ENCODE measurements at regions not wholly inside any gene's neighbourhood (a gene's known extent, or its start where the extent isn't known, plus 50 kb on each side); places are given as distances from the start of the nearest gene placed in this dataset.

GRCh38 chr6:25142506-25142905, 136.7 kb upstream of the CARMIL1 start:
- DNase-seq (ENCODE audit: insufficient read length, low spot score, missing footprints): no peak

GRCh38 chr6:25144919-25145318, 134.3 kb upstream of the CARMIL1 start:
- Histone ChIP-seq H3K27ac (ENCODE audit: low read depth, low read length) (no peak overlapping the region), H3K27me3 (ENCODE audit: insufficient read depth, low read length) (no peaks in the 10 kb centered on the region), H4K20me1 (ENCODE audit: insufficient read depth, low read length) (no peaks in the 10 kb centered on the region), H3K36me3 (ENCODE audit: insufficient read depth, low read length) (no peaks in the 10 kb centered on the region), H3K79me2 (ENCODE audit: insufficient read depth, low read length) (no peaks in the 10 kb centered on the region), H3K4me2 (ENCODE audit: insufficient read depth, low read length) (no peak overlapping the region), H3K9me3 (ENCODE audit: low read depth, low read length) (no peaks in the 10 kb centered on the region), H3K4me1 (ENCODE audit: insufficient read depth, low read length) (no peaks in the 10 kb centered on the region), H3K4me3 (ENCODE audit: insufficient read depth, low read length) (no peak overlapping the region), H2AFZ (ENCODE audit: low read length) (no peak overlapping the region)
- no peak for TF ChIP-seq CTCF (IDR thresholded peaks at IDR 0.05; ENCODE audit: extremely low read depth, low read depth, low read length)
- DNase-seq (ENCODE audit: insufficient read length, low spot score, missing footprints): no peak

More at GRCh38 chr6:25142506-25142905, 136.7 kb upstream of the CARMIL1 start:
- H3K4me3 ChIP-seq (ENCODE audit: insufficient read depth, low read length): no peak overlapping the region
- no peaks in the 10 kb centered on the region for H3K36me3 ChIP-seq (ENCODE audit: insufficient read depth, low read length)
- H3K27me3 ChIP-seq (ENCODE audit: insufficient read depth, low read length): no peaks in the 10 kb centered on the region
- peak overlapping the region; percentile 26 for H2AFZ ChIP-seq (ENCODE audit: low read length)
- peaks cover 18% of the 10 kb centered on the region for H3K4me1 ChIP-seq (ENCODE audit: insufficient read depth, low read length)
- H3K4me2 ChIP-seq (ENCODE audit: insufficient read depth, low read length): no peak overlapping the region
- H3K9me3 ChIP-seq (ENCODE audit: low read depth, low read length): no peaks in the 10 kb centered on the region
- H3K27ac ChIP-seq (ENCODE audit: low read depth, low read length): no peak overlapping the region
- no peak for TF ChIP-seq CTCF (IDR thresholded peaks at IDR 0.05; ENCODE audit: extremely low read depth, low read depth, low read length)
- H4K20me1 ChIP-seq (ENCODE audit: insufficient read depth, low read length): no peaks in the 10 kb centered on the region
- no peaks in the 10 kb centered on the region for H3K79me2 ChIP-seq (ENCODE audit: insufficient read depth, low read length)

GRCh38 chr6:25147223-25147622, 132.0 kb upstream of the CARMIL1 start:
- H3K27me3 ChIP-seq (ENCODE audit: insufficient read depth, low read length): no peaks in the 10 kb centered on the region
- no peak overlapping the region for H3K27ac ChIP-seq (ENCODE audit: low read depth, low read length)

GRCh38 chr6:25150031-25150430, 129.1 kb upstream of the CARMIL1 start:
- no peak for TF ChIP-seq CTCF (IDR thresholded peaks at IDR 0.05; ENCODE audit: extremely low read depth, low read depth, low read length)
- no peaks in the 10 kb centered on the region for H3K36me3 ChIP-seq (ENCODE audit: insufficient read depth, low read length)
- no peak overlapping the region for H3K27ac ChIP-seq (ENCODE audit: low read depth, low read length)
- H3K9me3 ChIP-seq (ENCODE audit: low read depth, low read length): no peaks in the 10 kb centered on the region
- H2AFZ ChIP-seq (ENCODE audit: low read length): no peak overlapping the region
- no peak overlapping the region for H3K4me2 ChIP-seq (ENCODE audit: insufficient read depth, low read length)
- DNase-seq (ENCODE audit: insufficient read length, low spot score, missing footprints): no peak
- H3K4me3 ChIP-seq (ENCODE audit: insufficient read depth, low read length): no peak overlapping the region
- no peaks in the 10 kb centered on the region for H3K27me3 ChIP-seq (ENCODE audit: insufficient read depth, low read length)
- no peaks in the 10 kb centered on the region for H3K79me2 ChIP-seq (ENCODE audit: insufficient read depth, low read length)
- no peaks in the 10 kb centered on the region for H4K20me1 ChIP-seq (ENCODE audit: insufficient read depth, low read length)
- H3K4me1 ChIP-seq (ENCODE audit: insufficient read depth, low read length): no peaks in the 10 kb centered on the region

More at GRCh38 chr6:25147223-25147622, 132.0 kb upstream of the CARMIL1 start:
- Histone ChIP-seq H3K4me2 (ENCODE audit: insufficient read depth, low read length) (no peak overlapping the region), H2AFZ (ENCODE audit: low read length) (no peak overlapping the region), H3K9me3 (ENCODE audit: low read depth, low read length) (no peaks in the 10 kb centered on the region), H3K79me2 (ENCODE audit: insufficient read depth, low read length) (no peaks in the 10 kb centered on the region), H4K20me1 (ENCODE audit: insufficient read depth, low read length) (no peaks in the 10 kb centered on the region), H3K36me3 (ENCODE audit: insufficient read depth, low read length) (no peaks in the 10 kb centered on the region), H3K4me1 (ENCODE audit: insufficient read depth, low read length) (no peaks in the 10 kb centered on the region), H3K4me3 (ENCODE audit: insufficient read depth, low read length) (no peak overlapping the region)
- TF ChIP-seq CTCF (IDR thresholded peaks at IDR 0.05; ENCODE audit: extremely low read depth, low read depth, low read length): no peak
- no peak for DNase-seq (ENCODE audit: insufficient read length, low spot score, missing footprints)

All from osteoblast (primary cell).